Activated CD4-positive, alpha-beta T cell treated with anti-CD3 and anti-CD28 coated beads for 24 hours (primary cell): ENCODE measurements at regions not wholly inside any gene's neighbourhood (a gene's known extent, or its start where the extent isn't known, plus 50 kb on each side); places are given as distances from the start of the nearest gene placed in this dataset.
"Not testable (repeated sequence)": the region's sequence is repeated elsewhere in the genome, so short reads cannot be mapped to it uniquely, and the experiment has no call there.

Experiments used
- DNase-seq, 2 donors: peaks; one replicate each; pipeline ENCODE4 v3.0.0-alpha.2; 2020; ENCODE audit warnings: low read depth in 2 of 2

DNA sequence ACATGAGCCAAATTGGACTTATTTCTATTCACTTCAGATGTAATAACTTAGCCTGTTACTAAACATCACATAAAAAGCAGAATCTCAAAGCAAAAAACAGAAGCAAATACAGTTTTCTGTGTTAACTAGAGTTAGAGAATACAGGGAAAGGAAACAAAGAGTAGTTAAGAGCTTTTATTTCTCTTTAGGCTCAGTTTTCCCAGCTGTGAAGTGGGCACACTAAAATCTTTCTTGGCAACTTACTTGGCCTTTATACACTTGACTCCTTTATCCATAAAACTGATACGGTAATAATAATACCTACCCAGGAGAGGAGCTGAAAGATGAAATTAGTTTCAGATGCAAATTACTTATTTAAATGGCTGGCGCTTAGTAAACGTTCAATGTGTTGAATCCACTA, 132.8 kb upstream of the SPATS2L start:
- DNase-seq, result no peak

DNA sequence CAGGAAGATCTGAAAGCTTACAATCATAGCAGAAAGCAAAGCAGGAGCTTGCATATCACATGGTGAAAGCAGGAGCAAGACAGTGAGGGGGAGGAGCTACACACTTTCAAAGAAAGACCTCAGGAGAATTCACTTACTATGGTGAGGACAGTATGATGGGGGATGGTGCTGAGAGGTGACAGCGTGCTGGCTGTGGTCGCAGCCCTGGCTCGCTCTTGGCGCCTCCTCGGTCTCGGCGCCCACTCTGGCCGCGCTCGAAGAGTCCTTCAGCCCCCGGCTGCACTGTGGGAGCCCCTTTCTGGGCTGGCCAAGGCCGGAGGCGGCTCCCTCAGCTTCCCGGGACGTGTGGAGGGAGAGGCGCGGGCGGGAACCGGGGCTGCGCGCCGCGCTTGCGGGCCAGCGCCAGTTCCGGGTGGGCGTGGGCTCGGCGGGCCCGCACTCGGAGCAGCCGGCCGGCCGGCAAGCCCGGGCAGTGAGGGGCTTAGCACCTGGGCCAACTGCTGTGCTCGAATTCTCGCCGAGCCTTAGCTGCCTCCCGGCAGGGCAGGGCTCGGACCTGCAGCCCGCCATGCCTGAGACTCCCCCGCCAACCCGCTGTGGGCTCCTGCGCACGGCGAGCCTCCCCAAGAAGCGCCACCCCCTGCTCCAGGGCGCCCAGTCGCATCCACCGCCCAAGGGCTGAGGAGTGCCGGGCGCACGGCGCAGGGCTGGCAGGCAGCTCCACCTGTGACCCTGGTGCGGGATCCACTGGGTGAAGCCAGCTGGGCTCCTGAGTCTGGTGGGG, 131.9 kb upstream of the SPATS2L start:
- no peak for DNase-seq

DNA sequence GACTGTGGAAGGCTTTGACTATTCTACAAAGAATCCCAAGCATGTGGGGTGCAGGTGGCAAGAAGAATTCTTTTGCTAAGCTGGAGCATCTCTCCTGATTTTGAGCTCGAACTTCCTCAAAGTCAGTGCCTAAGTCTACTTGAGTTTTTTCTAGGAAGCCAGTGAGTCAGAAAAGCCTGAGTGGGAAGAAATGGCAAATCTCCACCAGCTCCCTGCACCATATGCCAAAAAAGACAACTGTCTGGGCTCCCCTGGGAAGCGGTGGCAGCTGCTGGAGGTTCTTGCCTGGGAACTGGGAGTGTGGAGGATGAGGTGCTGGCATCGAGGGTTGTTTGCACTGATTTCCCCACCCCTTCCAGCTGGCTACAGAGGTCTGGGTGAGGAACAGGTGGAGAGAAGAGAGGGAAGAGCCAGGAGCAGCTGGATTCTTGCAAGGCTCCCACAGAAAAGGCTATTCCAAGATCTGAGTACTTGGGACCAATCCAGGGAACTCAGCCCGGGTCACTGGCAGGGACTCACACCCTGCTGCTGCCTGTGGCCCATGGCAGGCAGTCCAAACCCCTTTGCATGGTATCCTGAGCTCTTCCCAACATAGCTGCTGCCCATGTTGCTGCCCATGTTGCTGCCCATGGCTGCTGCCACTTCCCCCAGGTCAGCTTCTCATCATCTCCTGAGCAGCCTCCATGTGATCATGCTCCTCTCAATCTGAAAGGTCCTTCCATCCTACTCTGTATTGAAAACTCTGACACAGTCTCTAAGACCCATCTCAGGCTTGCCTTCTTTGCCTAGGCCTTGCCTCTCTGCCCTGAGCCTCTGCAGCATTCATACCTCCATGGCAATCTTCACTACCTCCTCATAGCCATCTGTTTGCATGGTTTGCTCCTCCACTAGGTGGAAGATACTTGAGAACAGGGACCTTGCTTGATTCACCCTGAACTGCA, 128.3 kb upstream of the SPATS2L start:
- DNase-seq, result no peak

DNA sequence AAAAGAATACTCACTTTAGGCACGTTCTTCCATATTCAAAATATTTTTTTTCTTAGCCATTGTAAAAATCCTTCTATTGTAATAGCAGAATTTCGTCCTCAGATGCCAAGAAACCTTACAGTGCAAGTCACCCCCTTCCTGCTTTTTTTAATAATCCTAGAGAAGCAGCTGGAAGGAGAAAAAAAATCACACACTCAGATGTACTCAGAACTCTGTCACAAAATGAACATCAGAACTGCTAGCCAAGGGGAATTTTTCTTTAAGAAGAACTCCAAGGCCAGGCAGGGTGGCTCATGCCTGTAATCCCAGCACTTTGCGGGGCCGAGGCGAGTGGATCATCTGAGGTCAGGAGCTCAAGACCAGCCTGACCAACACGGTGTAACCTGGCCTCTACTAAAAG, 127.3 kb upstream of the SPATS2L start:
- no peak for DNase-seq

DNA sequence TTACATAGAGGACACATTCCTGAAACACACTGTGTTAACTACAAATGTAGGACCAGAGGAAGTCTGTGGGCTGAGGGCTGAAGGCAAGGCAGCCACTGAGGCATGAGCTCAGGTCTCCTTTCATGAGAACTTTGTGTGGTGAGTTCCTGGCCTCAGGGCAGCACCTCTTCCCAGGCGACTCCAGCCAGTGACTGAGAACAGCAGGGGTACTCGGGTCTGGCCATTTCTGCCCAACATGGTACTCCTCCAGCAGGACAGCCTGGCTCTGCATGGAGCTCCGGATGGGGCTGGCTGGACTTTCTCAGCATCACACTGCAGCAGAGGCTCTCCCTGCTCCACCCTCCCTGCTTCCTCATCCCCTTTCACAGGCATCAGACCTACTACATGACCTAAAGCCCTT, 125.5 kb upstream of the SPATS2L start:
- no peak for DNase-seq

DNA sequence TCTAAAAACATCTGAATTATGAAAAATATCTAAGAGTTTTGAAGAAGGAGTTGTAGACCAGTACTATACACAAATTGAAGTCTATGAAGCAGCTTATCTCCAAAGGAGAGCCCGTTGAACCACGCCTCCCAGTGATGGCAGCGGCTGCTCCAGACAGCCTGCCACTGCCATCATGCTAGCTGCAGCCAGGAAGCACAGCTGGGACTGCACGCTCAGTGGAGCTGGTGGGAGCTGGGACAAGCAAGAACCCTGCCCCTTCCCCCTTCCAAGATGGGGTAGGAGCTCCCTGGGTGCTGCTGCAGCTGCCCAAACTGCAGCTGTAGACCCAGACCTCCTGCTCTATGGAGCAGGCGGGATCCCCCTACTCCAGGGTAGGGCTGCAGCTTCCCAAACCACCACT, 124.7 kb upstream of the SPATS2L start:
- DNase-seq, result no peak

DNA sequence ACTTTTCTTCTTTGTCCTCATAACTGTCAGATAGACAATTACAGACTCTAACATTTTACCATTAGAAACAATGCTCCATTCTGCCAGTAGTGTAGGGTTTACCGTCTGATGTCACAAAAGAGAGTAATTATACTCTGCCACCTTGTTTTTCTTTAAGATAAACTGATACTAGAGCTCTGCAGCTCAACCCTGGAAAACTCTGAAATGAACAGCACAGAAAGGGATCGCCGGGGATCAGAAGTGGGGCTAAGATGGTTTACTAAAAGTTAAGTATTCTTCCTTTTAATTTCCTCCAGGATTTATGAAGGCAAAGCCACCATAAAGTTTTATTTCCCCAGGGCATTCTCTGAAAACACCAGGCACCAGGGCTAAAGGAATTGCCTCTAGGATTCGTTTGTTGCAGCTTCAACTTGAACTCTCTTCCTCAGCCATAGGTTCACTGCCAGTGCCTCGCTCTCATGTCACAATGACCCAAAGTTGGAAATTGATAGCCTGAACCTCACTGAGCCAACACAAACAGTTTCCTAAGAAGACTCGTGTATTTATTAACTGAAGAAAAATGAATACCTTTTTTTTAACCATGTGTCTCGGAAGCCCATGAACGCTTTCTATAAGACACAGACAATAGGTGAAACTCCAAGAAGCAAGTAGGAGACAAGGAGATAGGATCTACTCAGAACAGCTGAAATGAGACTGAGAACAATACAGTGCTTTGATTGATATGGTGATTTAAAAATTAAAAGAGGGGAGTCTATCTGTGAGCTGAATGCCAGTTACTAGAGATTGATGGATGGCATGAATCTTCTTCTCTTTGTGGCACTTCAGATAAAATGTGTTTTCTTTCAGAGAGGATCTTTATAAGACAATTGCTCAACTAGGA, 121.5 kb upstream of the SPATS2L start:
- no peak for DNase-seq

DNA sequence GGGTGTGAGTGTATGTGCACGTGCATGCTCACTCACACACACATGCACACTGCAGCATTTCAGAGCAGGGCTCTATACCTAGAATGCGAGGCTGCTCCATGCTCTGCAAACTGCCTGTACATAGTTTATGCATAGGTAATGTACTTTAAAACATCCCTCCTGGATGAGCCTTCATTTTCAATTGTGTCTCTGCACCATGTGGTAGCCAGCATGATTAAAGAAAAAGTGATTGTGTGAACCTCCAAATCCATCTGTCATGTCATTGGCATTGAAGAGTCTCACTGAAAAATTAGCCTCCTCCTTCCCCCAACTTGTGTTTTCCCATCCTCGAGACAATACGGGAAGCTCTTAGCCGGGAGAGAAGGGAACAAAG, 120.9 kb upstream of the SPATS2L start:
- no peak for DNase-seq

DNA sequence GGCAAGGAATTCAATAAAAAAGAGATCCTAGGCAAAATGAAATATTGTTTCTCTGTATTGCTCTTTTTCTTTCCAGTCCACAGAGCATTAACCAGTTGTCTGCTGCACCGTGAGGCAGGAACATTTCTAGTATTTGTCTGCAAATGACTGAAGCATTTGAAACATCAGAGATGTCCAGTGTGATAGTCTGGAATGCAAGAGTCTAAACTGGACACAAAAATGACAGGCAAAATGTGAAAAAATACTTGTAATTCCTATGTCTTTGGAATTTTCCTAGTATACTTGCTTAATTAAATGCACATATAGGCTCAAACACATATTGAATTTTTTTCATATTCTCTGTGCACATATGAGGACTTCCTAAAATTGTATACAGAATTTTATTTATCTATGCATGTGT, 120.5 kb upstream of the SPATS2L start:
- DNase-seq, result no peak

DNA sequence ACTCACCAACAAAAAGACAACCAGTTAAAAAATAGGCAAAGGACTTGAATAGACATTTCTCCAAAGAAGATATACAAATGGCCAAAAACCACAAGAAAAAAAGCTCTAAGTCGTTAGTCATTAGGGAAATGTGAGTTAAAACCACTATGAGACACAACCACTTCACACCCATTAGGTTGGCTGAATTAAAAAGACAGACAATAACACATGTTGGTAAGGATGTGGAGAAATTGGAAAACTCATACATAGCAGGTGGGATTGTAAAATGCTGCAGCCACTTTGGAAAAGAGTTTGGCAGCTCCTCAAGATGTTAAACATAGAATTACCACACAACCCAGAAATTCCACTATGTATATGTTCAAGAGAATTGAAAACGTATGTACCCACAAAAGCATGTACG, 117.6 kb upstream of the SPATS2L start:
- DNase-seq, result no peak

DNA sequence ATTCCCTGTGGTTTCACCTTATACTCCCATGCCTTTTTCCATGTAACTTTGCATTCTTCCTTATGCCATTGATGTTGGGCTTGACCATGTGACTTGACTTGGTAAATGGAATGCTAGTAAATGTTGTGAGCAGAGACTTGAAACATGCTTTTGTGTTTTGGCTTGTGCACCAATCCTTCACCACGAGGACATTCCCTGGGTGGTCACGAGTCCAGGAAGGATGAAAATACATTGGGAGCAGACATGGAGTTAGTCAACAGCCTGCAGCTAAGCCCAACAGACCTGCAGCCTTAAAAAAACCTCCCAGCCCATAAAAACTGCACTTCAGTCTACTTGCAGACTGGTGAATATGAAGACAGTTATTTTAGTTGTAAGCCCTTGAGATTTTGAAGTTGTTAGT, 116.5 kb upstream of the SPATS2L start:
- DNase-seq, result no peak

DNA sequence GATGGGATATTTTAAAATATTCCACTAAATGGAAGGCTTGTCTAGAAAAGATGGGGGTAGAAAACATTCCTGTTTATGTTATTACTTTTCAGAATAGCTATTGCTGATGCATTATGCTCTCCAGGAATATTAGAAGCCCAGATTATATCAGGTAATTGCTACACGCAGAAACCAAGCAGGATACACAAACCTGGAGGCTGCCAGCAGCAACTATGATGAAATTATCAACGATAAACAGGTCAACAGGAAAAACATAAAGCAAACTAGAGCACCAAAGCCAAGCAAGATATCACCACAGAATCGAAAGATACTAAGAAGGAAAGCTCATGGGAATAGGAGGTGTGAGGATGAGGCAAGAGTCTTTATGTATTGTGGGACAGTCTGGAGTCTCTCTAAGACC, 113.2 kb upstream of the SPATS2L start:
- no peak for DNase-seq

DNA sequence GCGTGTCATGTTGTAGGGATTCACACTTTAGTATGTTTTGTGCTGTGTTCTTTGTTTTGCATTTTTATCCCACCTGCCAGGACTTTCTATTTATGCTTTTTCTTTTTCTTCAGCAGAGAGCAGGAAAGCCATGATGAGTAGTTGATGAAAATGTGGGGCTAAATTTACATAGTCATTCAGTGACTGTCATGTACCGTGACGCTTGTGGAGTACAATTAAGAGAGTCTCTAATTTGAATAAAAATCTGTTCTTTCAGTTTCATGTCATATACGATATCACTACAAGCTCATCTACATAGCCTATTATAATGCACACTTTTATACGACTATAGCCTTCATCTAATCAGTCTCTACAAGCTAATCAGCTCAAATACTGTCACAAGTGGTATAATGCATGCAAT, 112.7 kb upstream of the SPATS2L start:
- DNase-seq, result no peak

DNA sequence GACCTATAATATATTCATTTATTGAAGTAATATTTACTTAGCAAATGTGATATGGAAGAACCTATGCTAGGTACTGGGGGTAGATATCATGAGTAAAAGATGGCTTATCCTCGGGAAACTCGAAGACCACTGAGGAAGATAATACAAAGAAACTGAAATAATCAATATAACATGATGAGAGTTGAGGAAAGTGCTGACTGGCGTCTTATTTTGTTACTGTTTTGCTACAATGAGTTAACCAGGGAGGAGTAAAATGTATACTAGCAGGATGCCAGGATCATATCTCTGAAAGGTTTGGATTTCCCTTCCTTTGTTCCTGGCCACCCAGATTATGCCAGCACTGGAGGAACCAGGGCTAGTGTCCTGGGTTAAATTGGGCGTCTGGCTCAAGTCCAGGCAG, 111.7 kb upstream of the SPATS2L start:
- DNase-seq, result no peak

DNA sequence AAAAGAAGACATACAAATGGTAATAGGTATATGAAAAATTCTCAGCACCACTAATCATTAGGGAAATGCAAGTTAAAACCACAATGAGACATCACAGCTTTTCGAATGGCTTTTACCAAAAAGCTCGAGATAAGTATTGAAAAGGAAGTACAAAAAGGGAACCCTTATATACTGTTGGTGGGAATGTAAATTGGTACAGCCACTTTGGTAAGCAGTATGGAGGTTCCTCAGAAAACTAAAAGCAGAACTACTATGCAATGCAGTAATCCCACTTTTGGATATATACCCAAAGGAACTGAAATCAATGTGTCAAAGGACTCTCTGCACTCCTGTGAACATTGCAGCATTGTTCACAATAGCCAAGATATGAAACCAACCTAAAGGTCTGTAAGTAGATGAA, 107.5 kb upstream of the SPATS2L start:
- no peak for DNase-seq

DNA sequence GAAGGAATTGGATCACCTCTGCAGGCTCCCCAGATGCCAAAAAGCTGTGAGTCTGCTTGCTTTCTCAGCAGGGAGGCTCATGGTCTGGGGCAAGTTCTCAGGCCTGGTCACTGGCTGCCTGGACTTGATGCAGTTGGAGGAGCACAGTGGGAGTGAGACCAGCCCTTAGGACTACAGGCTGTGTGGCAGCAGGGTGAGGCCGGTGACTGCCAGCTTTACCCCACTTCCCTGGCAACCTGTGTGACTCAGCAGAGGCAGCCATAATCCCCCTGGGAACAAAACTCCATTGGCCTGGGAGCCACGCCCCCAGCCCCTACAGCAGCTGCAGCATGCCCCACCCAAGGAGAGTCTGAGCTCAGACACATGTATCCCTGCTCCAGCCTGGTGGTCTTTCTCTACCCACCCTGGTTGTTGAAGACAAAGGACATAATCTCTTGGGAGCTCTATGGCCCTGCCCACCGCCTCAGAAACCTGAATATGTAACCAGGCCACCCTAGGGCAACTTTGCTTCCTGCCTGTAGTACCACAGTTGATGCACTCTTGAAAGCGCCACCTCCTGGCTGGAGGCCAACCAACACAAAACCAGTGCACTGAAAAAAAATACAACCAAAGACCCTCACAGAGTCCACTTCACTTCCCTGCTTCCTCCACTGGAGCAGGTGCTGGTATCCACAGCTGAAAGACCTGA, 106.8 kb upstream of the SPATS2L start:
- no peak for DNase-seq

DNA sequence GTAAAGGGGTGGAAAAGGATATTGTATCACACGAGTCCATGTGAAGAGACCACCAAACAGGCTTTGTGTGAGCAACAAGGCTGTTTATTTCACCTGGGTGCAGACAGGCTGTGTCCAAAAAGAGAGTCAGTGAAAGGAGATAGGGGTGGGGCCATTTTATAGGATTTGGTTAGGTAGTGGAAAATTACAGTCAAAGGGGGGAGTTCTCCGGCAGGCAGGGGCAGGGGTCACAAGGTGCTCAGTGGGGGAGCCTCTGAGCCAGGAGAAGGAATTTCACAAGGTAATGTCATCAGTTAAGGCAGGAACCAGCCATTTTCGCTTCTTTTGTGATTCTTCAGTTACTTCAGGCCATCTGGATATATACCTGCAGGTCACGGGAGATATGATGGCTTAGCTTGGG, 104.7 kb upstream of the SPATS2L start:
- not testable (repeated sequence) for DNase-seq

DNA sequence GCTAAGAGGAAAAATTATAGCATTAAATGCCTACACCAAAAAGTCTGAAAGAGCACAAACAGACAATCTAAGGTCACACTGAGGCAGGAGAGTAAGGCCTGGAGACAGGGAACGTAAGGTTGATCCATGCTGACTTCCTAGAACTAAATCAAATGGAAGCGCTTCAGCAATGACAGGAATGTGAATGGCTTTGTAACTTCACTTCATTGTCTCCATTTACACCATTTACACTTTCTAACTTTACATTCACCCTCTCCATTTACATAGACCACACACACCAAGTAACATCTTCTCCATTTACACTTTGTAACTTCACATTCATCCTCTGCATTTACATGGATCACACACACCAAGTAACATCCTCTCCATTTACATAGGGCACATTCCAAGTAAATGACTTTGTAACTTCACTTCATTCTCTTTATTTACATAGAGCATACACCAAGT, 103.1 kb upstream of the SPATS2L start:
- no peak for DNase-seq

DNA sequence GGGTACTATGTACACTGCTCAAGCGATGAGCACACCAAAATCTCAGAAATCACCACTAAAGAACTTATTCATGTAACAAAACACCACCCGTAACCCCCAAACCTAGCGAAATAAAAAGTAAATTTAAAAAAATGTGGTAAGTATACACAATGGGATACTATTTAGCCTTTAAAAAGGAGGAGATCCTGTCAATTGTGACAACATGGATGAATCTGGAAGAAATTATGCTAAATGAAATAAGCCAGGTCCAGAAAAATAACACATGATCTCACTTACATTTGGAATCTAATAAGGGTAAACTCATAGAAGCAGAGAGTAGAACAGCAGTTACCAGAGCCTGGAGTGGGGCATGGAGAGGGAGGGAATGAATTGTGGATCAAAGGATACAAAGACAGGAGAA, 98.5 kb upstream of the SPATS2L start:
- DNase-seq, result no peak

DNA sequence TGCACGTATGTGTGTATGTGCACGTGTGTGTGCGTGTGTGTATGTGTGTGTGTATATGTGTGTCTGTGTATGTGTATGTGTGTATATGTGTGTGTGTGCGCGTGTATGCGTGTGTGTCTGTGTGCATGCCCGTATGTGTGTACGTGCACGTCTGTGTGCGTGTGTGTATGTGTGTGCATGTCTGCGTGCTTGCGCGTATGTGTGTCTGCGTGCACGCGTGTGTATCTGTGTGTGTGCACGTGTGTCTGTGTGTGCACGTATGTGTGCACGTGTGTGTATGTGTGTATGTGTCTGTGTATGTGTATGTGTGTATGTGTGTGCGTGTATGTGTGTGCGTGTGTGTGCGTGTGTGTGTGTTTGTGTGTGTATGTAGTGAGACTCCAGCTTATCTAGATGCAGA, 97.5 kb upstream of the SPATS2L start:
- no peak for DNase-seq

DNA sequence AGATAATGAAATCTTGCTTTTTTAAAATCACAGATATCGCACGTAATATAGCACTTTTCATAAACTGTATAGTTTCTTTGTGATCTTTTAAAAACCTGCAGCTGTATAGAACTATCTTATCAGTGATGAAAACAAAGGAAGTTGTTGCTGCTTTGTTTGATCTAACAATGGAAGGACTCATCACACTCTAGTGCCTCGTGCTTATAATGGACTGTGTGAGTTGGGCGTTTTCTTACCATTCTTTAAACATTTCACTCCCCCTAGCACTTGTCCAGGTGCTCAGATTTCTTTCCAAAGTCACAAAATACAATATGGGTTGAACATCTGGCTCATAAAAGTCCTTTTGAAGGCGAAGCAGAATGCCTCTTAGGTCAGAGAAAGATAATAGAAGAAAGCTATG, 94.8 kb upstream of the SPATS2L start:
- DNase-seq, result no peak
